ENCODE measurements at regions not wholly inside any gene's neighbourhood (a gene's known extent, or its start where the extent isn't known, plus 50 kb on each side); places are given as distances from the start of the nearest gene placed in this dataset.
"Not testable (repeated sequence)": the region's sequence is repeated elsewhere in the genome, so short reads cannot be mapped to it uniquely, and the experiment has no call there.

- no peak for DNase-seq
- intact Hi-C loops (cut with DNase I; ENCODE audit: low total_unique reads), result no loop called here
- Histone ChIP-seq H3K27ac (no peak overlapping the region), H3K36me3 (no peaks in the 10 kb centered on the region), H3K4me1 (no peaks in the 10 kb centered on the region), H3K9me3 (no peaks in the 10 kb centered on the region), H3K4me3 (no peak overlapping the region), H3K27me3 (peaks cover 0 to 7% of the 10 kb centered on the region in 2 donors)
- TF ChIP-seq, protein P1, sequence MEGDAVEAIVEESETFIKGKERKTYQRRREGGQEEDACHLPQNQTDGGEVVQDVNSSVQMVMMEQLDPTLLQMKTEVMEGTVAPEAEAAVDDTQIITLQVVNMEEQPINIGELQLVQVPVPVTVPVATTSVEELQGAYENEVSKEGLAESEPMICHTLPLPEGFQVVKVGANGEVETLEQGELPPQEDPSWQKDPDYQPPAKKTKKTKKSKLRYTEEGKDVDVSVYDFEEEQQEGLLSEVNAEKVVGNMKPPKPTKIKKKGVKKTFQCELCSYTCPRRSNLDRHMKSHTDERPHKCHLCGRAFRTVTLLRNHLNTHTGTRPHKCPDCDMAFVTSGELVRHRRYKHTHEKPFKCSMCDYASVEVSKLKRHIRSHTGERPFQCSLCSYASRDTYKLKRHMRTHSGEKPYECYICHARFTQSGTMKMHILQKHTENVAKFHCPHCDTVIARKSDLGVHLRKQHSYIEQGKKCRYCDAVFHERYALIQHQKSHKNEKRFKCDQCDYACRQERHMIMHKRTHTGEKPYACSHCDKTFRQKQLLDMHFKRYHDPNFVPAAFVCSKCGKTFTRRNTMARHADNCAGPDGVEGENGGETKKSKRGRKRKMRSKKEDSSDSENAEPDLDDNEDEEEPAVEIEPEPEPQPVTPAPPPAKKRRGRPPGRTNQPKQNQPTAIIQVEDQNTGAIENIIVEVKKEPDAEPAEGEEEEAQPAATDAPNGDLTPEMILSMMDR (IDR thresholded peaks at IDR 0.05), result no peak
Observed at GRCh38 chr6:168170841-168171601, 92.0 kb upstream of the FRMD1 start.

GRCh38 chr6:168169624-168170023 is 90.6 kb upstream of the FRMD1 start:
- intact Hi-C loops (cut with DNase I; ENCODE audit: low total_unique reads), result no loop called here
- TF ChIP-seq, protein P1 (IDR thresholded peaks at IDR 0.05), result no peak
- no peak for DNase-seq
- no peak overlapping the region for H3K4me3 ChIP-seq
- H3K9me3 ChIP-seq, result no peaks in the 10 kb centered on the region
- H3K27ac ChIP-seq, result no peak overlapping the region
- peaks cover 0 to 9% of the 10 kb centered on the region in 2 donors for H3K27me3 ChIP-seq
- H3K36me3 ChIP-seq, result no peaks in the 10 kb centered on the region
- no peaks in the 10 kb centered on the region for H3K4me1 ChIP-seq

GRCh38 chr6:168168936-168169335 is 89.9 kb upstream of the FRMD1 start:
- H3K4me1 ChIP-seq; DNase-seq; H3K4me3 ChIP-seq; H3K27ac ChIP-seq; intact Hi-C loops (cut with DNase I; ENCODE audit: low total_unique reads); H3K36me3 ChIP-seq; H3K9me3 ChIP-seq; H3K27me3 ChIP-seq: not testable (repeated sequence)

GRCh38 chr6:168168330-168168729 is 89.3 kb upstream of the FRMD1 start:
- intact Hi-C loops (cut with DNase I; ENCODE audit: low total_unique reads); H3K4me3 ChIP-seq; H3K4me1 ChIP-seq; H3K27ac ChIP-seq; H3K27me3 ChIP-seq; DNase-seq; H3K9me3 ChIP-seq; H3K36me3 ChIP-seq: not testable (repeated sequence)

DNA sequence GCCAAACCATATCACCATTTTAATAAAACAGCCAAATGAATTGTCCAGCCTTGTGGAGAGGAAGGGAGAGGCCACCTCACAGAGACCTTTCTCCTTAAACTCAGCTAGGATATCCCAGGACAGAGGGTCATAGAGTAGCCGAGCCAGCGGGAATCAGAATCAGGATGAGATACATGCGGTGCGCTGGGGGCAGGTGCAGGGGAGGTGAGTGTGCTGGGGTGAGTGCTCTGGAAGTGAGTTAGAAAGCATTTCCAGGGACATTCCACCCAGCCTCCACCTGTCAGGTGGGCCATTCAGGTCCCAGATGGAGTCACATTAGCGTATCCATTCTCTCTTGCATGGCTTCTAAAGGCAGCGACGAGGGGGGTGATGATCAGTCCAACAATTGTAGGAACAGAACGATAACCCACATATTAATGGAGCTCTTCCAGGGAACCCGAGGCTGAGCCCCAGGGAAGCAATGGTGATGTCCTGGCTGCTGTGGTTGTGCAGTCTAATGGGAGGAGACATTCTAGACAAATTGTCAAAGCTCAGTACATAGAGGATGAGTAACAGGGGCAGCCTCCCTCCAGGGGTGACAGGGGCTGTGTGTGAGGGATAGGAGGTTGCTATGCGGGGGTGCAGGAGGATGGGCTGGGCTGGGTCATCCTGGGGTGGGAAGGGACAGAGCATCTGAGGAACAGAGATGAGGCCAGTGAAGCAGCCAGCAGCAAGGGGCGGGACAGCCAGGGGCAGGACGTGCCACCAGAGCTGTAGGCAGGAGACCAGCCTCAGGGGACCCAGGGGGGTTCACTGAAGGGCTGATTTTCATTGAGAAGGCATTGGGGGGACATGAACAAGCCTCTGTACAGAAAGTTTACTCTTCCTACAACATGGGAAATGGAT is 88.7 kb upstream of the FRMD1 start:
- H3K27me3 ChIP-seq, result peaks cover 0 to 9% of the 10 kb centered on the region in 2 donors
- H3K27ac ChIP-seq, result no peak overlapping the region
- H3K9me3 ChIP-seq, result no peaks in the 10 kb centered on the region
- intact Hi-C loops (cut with DNase I; ENCODE audit: low total_unique reads), result no loop called here
- peaks cover 0 to 7% (median 0%) of the 10 kb centered on the region in 4 donors for H3K4me1 ChIP-seq
- H3K4me3 ChIP-seq, result no peak overlapping the region
- DNase-seq, result no peak
- TF ChIP-seq, protein P1 (IDR thresholded peaks at IDR 0.05), result no peak
- H3K36me3 ChIP-seq, result no peaks in the 10 kb centered on the region

GRCh38 chr6:168166627-168167026 is 87.6 kb upstream of the FRMD1 start:
- H3K9me3 ChIP-seq, result no peaks in the 10 kb centered on the region
- H3K27me3 ChIP-seq, result peaks cover 0 to 9% of the 10 kb centered on the region in 2 donors
- DNase-seq, result no peak
- peaks cover 0 to 7% (median 0%) of the 10 kb centered on the region in 4 donors for H3K4me1 ChIP-seq
- H3K27ac ChIP-seq, result no peak overlapping the region
- intact Hi-C loops (cut with DNase I; ENCODE audit: low total_unique reads), result no loop called here
- no peaks in the 10 kb centered on the region for H3K36me3 ChIP-seq
- no peak overlapping the region for H3K4me3 ChIP-seq
- TF ChIP-seq, protein P1 (IDR thresholded peaks at IDR 0.05), result no peak
